SJSA1 (cell line): ENCODE measurements at regions not wholly inside any gene's neighbourhood (a gene's known extent, or its start where the extent isn't known, plus 50 kb on each side); places are given as distances from the start of the nearest gene placed in this dataset.

ENCODE experiments used
- DNase-seq, 2 experiments: peaks; one replicate each; pipeline ENCODE4 v3.0.0-alpha.2; 2015 to 2020; ENCODE audit warnings: low spot score in 2 of 2, low read depth in 1 of 2
- H3K27ac ChIP-seq: fragments of 250-450 bp; sonication (Bioruptor Pico); 2 replicates; pipeline ENCODE4 v1.5.1; 2020; ENCODE audit warnings: mild to moderate bottlenecking, moderate library complexity
- H3K27me3 ChIP-seq: fragments of 250-450 bp; sonication (Bioruptor Pico); replicated peaks from 2 replicates; pipeline ENCODE4 v1.5.1; 2020; ENCODE audit warnings: mild to moderate bottlenecking, moderate library complexity
- H3K36me3 ChIP-seq: fragments of 250-450 bp; sonication (Bioruptor Pico); 2 replicates; pipeline ENCODE4 v1.5.1; 2020; ENCODE audit warnings: mild to moderate bottlenecking
- H3K4me1 ChIP-seq: fragments of 250-450 bp; sonication (Bioruptor Pico); replicated peaks from 2 replicates; pipeline ENCODE4 v1.6.1; 2021; ENCODE audit warnings: mild to moderate bottlenecking
- H3K4me3 ChIP-seq: fragments of 250-450 bp; sonication (Bioruptor Pico); 2 replicates; pipeline ENCODE4 v1.5.1; 2020; ENCODE audit warnings: mild to moderate bottlenecking
- H3K9me3 ChIP-seq: fragments of 250-450 bp; sonication (Bioruptor Pico); replicated peaks from 2 replicates; pipeline ENCODE4 v1.5.1; 2020; ENCODE audit warnings: mild to moderate bottlenecking

DNA sequence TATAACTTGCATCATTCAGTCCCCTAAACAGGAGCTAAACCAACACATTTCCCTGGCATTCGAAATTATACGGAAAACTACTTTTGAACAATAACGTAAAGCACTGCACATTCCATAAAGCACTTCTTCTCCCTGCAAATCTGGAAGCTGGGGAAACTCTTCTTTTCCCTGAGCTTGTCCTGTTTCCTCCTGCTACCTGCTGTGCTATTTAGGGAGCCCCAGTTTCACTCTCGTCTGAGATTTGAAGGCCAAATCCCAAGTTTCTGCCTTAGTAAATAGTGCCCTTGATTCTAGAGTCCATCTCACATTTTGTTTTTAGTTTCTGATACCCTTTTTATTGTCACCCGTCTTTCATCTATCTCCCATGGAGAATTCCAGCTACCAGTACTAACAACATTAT lies 67.7 kb upstream of the OSR1 start:
- no peaks in the 10 kb centered on the region for H3K4me1 ChIP-seq
- no peak overlapping the region for H3K4me3 ChIP-seq
- H3K27me3 ChIP-seq: no peaks in the 10 kb centered on the region; the same call in 1 of the 2 replicates
- H3K9me3 ChIP-seq: no peaks in the 10 kb centered on the region
- H3K36me3 ChIP-seq: no peaks in the 10 kb centered on the region
- H3K27ac ChIP-seq: no peak overlapping the region
- no peak for DNase-seq

DNA sequence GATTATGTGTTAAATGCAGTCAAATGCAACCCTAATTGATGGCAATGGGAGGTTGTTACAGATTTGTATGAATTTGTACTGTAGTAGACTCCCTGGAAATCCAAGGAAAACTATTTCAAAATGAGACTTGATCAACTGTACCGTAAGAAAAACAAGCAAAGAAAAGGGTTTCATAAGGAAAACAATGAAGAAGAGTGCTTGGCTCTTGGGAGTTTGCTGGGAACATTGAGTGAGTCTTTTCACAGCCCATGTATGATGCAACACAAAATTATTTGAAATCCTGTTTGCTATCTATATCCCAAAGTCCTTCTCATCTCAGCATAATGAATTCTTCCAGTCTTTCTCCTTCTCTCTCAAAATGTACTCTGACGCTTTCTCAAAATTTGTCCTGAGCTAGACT lies 67.0 kb upstream of the OSR1 start:
- no peak overlapping the region for H3K27ac ChIP-seq
- no peaks in the 10 kb centered on the region for H3K4me1 ChIP-seq
- no peak for DNase-seq
- H3K4me3 ChIP-seq: no peak overlapping the region
- H3K36me3 ChIP-seq: no peaks in the 10 kb centered on the region
- H3K9me3 ChIP-seq: no peaks in the 10 kb centered on the region
- H3K27me3 ChIP-seq: no peaks in the 10 kb centered on the region; the same call in 1 of the 2 replicates

DNA sequence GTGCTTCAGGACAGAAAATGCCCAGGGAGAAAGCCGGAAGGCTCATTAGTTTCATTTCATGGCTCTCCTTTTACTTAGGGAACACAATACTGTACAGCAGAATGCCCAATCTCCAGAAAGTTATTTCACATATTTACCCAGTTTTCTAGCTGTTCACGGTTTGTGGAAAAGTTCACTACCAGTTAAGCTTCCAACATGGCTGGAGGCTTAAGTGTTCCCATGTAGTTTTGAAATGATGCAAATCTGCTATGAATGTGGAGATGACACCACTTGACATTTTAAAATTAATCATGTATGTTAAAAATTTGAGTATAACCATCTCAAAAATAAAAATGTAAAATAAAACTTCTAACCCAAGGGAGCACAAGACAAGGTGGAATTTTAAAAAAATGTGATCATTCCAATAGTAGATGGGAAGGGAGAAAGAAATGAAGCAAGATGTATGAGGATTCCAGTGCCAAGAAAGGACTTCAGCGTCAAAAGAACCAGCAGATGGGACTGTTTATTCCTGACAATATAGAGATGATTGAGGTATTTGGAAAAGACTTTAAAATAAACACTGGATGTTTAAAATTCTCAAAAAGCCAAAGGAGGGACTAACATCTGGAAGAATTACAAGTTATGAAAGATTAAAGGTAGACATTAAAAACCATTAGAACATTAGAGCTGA lies 60.9 kb upstream of the OSR1 start:
- H3K27me3 ChIP-seq: 0 out of 2 replicates have a peak, but pooled peaks cover 2% of the 10 kb centered on the region
- H3K9me3 ChIP-seq: no peaks in the 10 kb centered on the region
- no peaks in the 10 kb centered on the region for H3K4me1 ChIP-seq
- H3K4me3 ChIP-seq: no peak overlapping the region
- H3K27ac ChIP-seq: no peak overlapping the region
- no peak for DNase-seq
- no peaks in the 10 kb centered on the region for H3K36me3 ChIP-seq

DNA sequence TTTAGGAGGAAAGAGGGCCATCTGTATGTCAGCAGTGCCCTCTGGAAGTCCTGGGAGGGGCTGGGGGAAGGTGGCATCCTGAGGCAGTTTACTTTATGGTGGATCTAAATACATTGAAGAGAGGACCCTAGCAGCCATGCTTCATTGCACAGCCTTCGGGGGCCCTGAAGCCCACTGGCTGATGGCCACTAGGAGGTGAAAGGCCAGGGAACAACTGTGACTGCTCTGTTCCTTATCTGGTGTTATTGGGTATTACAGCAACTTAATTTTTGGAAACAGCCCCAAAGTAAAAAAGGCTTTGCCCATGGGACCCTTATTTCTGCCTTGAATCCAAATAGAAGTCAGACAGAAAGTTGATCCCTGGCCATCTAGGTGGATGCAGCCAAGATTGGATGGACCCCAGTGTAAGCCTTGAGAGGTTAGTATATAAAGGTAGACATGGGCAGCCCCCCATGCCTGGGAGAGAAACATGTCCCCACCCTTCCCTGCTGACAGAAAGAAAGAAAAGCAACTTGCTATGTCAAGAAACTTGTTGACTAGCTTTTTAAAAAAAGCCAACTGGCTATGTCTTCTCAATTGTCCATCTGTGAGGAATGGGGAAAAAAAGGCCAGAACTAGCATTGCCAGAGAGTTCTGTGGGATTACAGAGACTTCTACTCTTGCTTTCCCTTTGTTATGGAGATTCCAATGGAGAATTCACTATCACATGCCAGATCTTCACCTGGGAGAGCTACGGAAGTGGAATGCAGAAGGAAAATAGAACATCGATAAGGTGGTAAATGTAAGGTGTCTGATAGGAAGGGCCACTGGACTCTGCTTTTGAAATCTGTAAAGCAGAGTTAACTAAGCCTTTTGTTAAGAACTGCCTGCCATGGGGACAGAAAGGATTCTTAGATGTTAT lies 58.6 kb upstream of the OSR1 start:
- Histone ChIP-seq H3K27ac (no peak overlapping the region), H3K36me3 (no peaks in the 10 kb centered on the region), H3K4me3 (no peak overlapping the region), H3K9me3 (no peaks in the 10 kb centered on the region), H3K4me1 (no peaks in the 10 kb centered on the region), H3K27me3 (0 out of 2 replicates have a peak, but pooled peaks cover 2% of the 10 kb centered on the region)
- DNase-seq: no peak

DNA sequence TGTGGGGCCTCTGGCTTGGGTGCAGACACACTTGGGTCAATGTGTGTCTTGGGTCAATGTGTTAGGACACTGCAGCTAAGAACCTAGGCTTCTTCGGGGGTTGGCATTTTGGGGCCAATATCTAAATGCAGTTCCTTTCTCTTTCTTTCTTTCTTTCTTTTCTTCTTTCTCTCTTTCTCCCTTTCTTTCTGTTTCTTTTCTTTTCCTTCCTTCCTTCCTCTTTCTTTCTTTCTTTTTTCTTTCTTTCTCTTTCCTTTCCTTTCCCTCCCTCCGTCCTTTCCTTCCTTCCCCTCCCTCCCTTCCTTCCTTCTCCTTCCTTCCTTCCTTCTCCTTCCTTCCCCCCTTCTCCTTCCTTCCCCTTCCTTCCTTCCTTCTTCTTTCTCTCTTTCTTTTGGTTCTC lies 57.7 kb upstream of the OSR1 start:
- Histone ChIP-seq H3K4me1 (no peaks in the 10 kb centered on the region), H3K36me3 (no peaks in the 10 kb centered on the region), H3K27ac (no peak overlapping the region), H3K9me3 (no peaks in the 10 kb centered on the region), H3K4me3 (no peak overlapping the region), H3K27me3 (0 out of 2 replicates have a peak, but pooled peaks cover 2% of the 10 kb centered on the region)
- no peak for DNase-seq

DNA sequence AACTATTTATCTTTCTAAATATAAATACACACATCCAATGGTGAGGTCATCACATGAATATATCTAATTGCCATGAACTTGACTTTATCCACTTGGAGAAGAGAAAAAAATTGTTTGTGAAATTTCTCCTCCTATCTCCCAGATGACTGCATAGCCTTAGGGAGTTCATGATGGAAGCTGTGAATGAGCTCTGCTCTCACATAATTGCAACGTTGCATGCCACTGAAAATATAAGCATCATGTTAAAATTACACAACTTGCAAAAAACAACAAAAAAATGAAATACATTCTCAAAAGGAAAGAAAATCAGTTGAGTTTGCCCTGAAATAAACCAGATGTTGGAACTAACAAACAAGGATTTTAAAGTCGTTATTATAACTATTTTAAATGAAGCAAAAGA lies 50.6 kb upstream of the OSR1 start:
- no peaks in the 10 kb centered on the region for H3K36me3 ChIP-seq
- no peaks in the 10 kb centered on the region for H3K27me3 ChIP-seq
- no peaks in the 10 kb centered on the region for H3K9me3 ChIP-seq
- DNase-seq: no peak
- no peaks in the 10 kb centered on the region for H3K4me1 ChIP-seq
- no peak overlapping the region for H3K27ac ChIP-seq
- H3K4me3 ChIP-seq: no peak overlapping the region

DNA sequence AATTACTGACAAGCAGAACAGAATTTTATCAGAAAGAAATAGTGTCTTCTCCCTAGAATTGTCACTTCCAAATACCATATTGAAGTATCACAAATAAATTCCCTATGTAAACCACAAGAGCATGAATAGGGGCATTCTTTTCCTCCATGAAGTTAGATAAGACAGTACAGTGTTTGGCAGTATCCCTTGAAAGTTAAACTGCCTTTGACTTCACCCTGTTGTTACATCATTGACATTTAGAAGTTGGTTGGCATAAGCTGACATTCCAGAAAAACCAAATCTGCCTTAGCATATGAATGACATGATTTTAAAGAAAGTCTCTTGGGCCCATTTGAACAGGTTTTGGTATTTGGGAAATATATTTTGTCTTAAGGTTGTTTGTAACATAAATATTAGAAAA lies 50.2 kb upstream of the OSR1 start:
- H3K27me3 ChIP-seq: no peaks in the 10 kb centered on the region
- no peaks in the 10 kb centered on the region for H3K4me1 ChIP-seq
- no peaks in the 10 kb centered on the region for H3K36me3 ChIP-seq
- no peak overlapping the region for H3K27ac ChIP-seq
- DNase-seq: no peak
- no peak overlapping the region for H3K4me3 ChIP-seq
- H3K9me3 ChIP-seq: no peaks in the 10 kb centered on the region
